Gastroesophageal sphincter (tissue), 3 donors: ENCODE measurements at regions not wholly inside any gene's neighbourhood (a gene's known extent, or its start where the extent isn't known, plus 50 kb on each side); places are given as distances from the start of the nearest gene placed in this dataset.
"Not testable (repeated sequence)": the region's sequence is repeated elsewhere in the genome, so short reads cannot be mapped to it uniquely, and the experiment has no call there.

ENCODE experiments used
- CTCF ChIP-seq, 4 experiments: fragments of 200-600 bp in 2 of 4; fragments of 450-650 bp in 2 of 4; sonication (generic) in 1 of 4; IDR thresholded peaks; one replicate each; pipeline ENCODE4 v1.5.1; 2017 to 2019; ENCODE audit warnings: antibody characterized with exemption in 4 of 4, mild to moderate bottlenecking in 2 of 4, moderate library complexity in 2 of 4
- POLR2A ChIP-seq, 2 donors: fragments of 450-650 bp; IDR thresholded peaks; one replicate each; pipeline ENCODE4 v1.6.1; 2017; ENCODE audit warnings: antibody characterized with exemption in 2 of 2, mild to moderate bottlenecking in 2 of 2, moderate library complexity in 1 of 2
- POLR2AphosphoS5 ChIP-seq: sonication (generic); formaldehyde crosslinking; IDR thresholded peaks from one replicate; pipeline ENCODE4 v1.6.1; 2017; ENCODE audit warnings: antibody characterized with exemption

GRCh38 chr9:62804314-62804713 is 1614.5 kb downstream of the SPATA31A7 start:
- not testable (repeated sequence) for TF ChIP-seq CTCF (IDR thresholded peaks at IDR 0.05); POLR2A (IDR thresholded peaks at IDR 0.05); POLR2AphosphoS5
